Activated naive CD8-positive, alpha-beta T cell (primary cell): ENCODE measurements at regions not wholly inside any gene's neighbourhood (a gene's known extent, or its start where the extent isn't known, plus 50 kb on each side); places are given as distances from the start of the nearest gene placed in this dataset.

Experiments
- H3K27ac Mint-ChIP-seq: one replicate; pipeline ENCODE4 v1.8.0; 2021; ENCODE audit warnings: mixed read lengths
- H3K27me3 Mint-ChIP-seq: one replicate; pipeline ENCODE4 v1.8.0; 2021; ENCODE audit warnings: mixed read lengths
- H3K36me3 Mint-ChIP-seq: one replicate; pipeline ENCODE4 v1.8.0; 2021; ENCODE audit warnings: mixed read lengths
- H3K4me1 Mint-ChIP-seq: one replicate; pipeline ENCODE4 v1.8.0; 2021; ENCODE audit warnings: low read depth, mixed read lengths
- H3K4me3 Mint-ChIP-seq: one replicate; pipeline ENCODE4 v1.8.0; 2021; ENCODE audit warnings: mild to moderate bottlenecking, mixed read lengths
- H3K9me3 Mint-ChIP-seq: one replicate; pipeline ENCODE4 v1.8.0; 2021; ENCODE audit warnings: low read depth, mixed read lengths

GRCh38 chr18:73947180-73947921, 200.3 kb downstream of the FBXO15 start:
- Mint-ChIP-seq H3K27ac (no peak overlapping the region), H3K9me3 (no peaks in the 10 kb centered on the region), H3K4me3 (no peak overlapping the region), H3K27me3 (no peaks in the 10 kb centered on the region), H3K4me1 (no peaks in the 10 kb centered on the region), H3K36me3 (no peaks in the 10 kb centered on the region)

DNA sequence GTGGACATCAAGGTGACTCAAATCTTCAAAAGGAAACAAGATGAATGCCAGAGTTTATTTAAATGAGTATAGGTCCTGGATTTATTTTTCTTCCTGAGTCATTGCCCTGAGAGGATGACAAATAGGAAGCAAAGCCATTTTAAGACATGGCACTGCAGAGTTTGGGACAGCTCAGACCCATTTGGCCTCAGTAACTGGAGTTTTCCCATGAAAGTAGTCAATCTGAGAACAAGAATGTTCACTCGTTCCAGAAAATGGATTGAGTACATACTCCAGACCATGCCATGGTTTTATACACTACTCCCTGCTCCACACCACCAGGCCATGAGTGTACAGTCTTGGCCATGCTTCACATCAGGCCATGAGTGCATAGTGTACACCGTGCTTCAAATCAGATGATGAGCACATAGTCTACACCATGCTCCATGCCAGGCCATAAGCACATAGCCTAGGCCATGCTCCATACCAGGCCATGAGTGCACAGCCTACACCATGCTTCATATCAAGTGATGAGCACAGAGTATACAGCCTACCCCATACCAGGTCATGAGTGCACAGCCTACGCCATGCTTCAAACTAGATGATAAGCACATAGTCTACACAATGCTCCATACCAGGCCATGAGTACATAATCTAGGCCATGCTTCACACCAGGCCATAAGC, 202.4 kb downstream of the FBXO15 start:
- Mint-ChIP-seq H3K36me3 (no peaks in the 10 kb centered on the region), H3K4me1 (no peaks in the 10 kb centered on the region), H3K4me3 (no peak overlapping the region), H3K27me3 (no peaks in the 10 kb centered on the region), H3K9me3 (no peaks in the 10 kb centered on the region), H3K27ac (no peak overlapping the region)

DNA sequence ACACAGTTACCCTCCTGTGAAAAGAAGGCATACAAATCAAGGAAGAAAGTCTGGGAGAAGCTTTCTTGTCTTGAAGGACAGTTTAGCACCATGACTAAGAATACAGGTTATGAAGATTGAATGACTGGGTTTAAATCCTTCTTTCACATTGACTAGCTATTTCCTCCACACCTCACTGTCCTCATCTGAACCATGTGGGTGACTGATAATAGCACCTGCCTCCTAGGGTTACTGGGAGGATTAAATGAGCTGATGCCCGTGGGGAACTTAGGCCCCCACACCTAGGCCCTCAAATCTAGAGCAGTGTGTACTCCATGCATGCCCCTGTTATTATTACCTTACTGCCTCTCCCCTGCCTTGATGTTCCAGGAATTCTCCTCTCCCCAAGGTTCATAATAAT, 202.9 kb downstream of the FBXO15 start:
- H3K4me1 Mint-ChIP-seq = no peaks in the 10 kb centered on the region
- no peaks in the 10 kb centered on the region for H3K27me3 Mint-ChIP-seq
- no peaks in the 10 kb centered on the region for H3K9me3 Mint-ChIP-seq
- H3K36me3 Mint-ChIP-seq = no peaks in the 10 kb centered on the region
- no peak overlapping the region for H3K4me3 Mint-ChIP-seq
- H3K27ac Mint-ChIP-seq = no peak overlapping the region

- no peaks in the 10 kb centered on the region for H3K36me3 Mint-ChIP-seq
- H3K27me3 Mint-ChIP-seq = no peaks in the 10 kb centered on the region
- no peaks in the 10 kb centered on the region for H3K4me1 Mint-ChIP-seq
- H3K9me3 Mint-ChIP-seq = no peaks in the 10 kb centered on the region
- H3K4me3 Mint-ChIP-seq = no peak overlapping the region
- H3K27ac Mint-ChIP-seq = no peak overlapping the region
Observed at GRCh38 chr18:73943763-73944162, 203.9 kb downstream of the FBXO15 start.

- H3K36me3 Mint-ChIP-seq = no peaks in the 10 kb centered on the region
- H3K27me3 Mint-ChIP-seq = no peaks in the 10 kb centered on the region
- H3K27ac Mint-ChIP-seq = no peak overlapping the region
- H3K9me3 Mint-ChIP-seq = no peaks in the 10 kb centered on the region
- no peak overlapping the region for H3K4me3 Mint-ChIP-seq
- H3K4me1 Mint-ChIP-seq = no peaks in the 10 kb centered on the region
Observed at GRCh38 chr18:73942956-73943355, 204.7 kb downstream of the FBXO15 start.

- H3K4me3 Mint-ChIP-seq = no peak overlapping the region
- H3K27me3 Mint-ChIP-seq = no peaks in the 10 kb centered on the region
- no peaks in the 10 kb centered on the region for H3K36me3 Mint-ChIP-seq
- H3K9me3 Mint-ChIP-seq = no peaks in the 10 kb centered on the region
- no peak overlapping the region for H3K27ac Mint-ChIP-seq
- H3K4me1 Mint-ChIP-seq = no peaks in the 10 kb centered on the region
Observed at GRCh38 chr18:73942081-73942625, 205.5 kb downstream of the FBXO15 start.

DNA sequence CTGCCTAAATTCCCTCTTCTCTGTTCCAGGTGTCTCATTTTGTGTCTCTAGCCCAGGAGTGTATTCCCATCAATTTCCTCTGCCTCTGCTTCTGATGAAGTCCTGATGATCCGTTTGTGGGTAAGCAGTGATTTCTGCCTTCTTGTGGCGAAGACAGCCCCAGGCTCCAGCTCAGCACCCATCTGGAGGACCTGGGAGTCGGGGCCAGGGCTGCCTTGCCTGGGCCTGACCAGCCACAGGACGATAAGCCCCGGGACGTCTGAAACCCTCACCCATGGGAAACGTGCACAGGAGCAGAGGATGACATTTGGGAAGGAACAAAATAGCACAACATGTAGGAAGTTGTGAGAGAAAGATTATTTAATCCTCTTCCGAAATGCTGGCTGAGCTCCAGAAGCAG, 206.9 kb downstream of the FBXO15 start:
- Mint-ChIP-seq H3K36me3 (no peaks in the 10 kb centered on the region), H3K4me3 (no peak overlapping the region), H3K9me3 (no peaks in the 10 kb centered on the region), H3K27me3 (no peaks in the 10 kb centered on the region), H3K27ac (no peak overlapping the region), H3K4me1 (no peaks in the 10 kb centered on the region)

DNA sequence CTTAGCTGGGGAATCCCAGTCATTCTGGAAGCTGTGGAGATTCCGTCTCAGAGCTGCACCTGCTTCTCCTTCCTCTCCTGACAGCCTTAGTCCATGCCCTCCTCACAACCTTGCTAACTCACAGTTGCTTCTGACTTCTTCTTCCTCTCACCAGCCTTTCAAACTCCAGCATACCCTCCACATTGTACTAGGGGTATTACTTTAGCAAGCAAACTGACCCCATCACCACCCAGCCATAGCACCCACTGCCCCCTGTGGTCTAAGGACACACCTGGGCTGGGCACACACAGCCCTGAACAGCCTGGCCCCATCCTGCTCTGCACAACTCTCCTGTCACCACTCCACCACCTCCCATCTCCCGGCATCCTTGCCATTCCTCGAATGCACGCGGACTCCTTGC, 208.2 kb downstream of the FBXO15 start:
- Mint-ChIP-seq H3K36me3 (no peaks in the 10 kb centered on the region), H3K27ac (no peak overlapping the region), H3K4me3 (no peak overlapping the region)

GRCh38 chr18:73933685-73934084, 213.9 kb downstream of the FBXO15 start:
- H3K27ac Mint-ChIP-seq = no peak overlapping the region
- H3K4me1 Mint-ChIP-seq = no peaks in the 10 kb centered on the region
- no peaks in the 10 kb centered on the region for H3K36me3 Mint-ChIP-seq
- no peaks in the 10 kb centered on the region for H3K27me3 Mint-ChIP-seq
- H3K9me3 Mint-ChIP-seq = no peaks in the 10 kb centered on the region
- H3K4me3 Mint-ChIP-seq = no peak overlapping the region

More for the DNA sequence above, 208.2 kb downstream of the FBXO15 start:
- H3K4me1 Mint-ChIP-seq = no peaks in the 10 kb centered on the region
- H3K9me3 Mint-ChIP-seq = no peaks in the 10 kb centered on the region
- H3K27me3 Mint-ChIP-seq = no peaks in the 10 kb centered on the region

DNA sequence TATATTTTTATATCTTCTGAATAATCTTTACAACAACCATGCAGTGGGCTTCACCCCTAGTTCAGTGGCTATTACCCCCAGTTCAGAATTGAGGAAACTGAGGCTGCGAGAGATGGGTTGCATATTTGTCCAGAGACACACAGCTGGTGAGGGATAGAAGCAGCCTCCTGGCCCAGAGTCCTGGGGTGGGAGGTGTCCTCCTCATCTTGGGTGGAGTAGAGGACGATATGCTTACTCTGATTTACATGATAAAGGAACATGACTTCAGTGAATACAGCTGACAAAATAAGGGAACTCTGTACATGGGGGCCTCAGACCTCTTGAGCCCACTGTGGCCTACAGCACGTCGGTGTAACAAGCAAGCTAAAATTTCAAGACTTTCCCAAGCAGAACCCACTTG, 214.7 kb downstream of the FBXO15 start:
- Mint-ChIP-seq H3K4me1 (no peaks in the 10 kb centered on the region), H3K27ac (no peak overlapping the region), H3K9me3 (no peaks in the 10 kb centered on the region), H3K27me3 (no peaks in the 10 kb centered on the region), H3K36me3 (no peaks in the 10 kb centered on the region), H3K4me3 (no peak overlapping the region)

GRCh38 chr18:73927496-73927895, 220.1 kb downstream of the FBXO15 start:
- Mint-ChIP-seq H3K27me3 (peaks cover 9% of the 10 kb centered on the region), H3K4me3 (no peak overlapping the region), H3K9me3 (no peaks in the 10 kb centered on the region), H3K4me1 (no peaks in the 10 kb centered on the region), H3K27ac (no peak overlapping the region), H3K36me3 (no peaks in the 10 kb centered on the region)

DNA sequence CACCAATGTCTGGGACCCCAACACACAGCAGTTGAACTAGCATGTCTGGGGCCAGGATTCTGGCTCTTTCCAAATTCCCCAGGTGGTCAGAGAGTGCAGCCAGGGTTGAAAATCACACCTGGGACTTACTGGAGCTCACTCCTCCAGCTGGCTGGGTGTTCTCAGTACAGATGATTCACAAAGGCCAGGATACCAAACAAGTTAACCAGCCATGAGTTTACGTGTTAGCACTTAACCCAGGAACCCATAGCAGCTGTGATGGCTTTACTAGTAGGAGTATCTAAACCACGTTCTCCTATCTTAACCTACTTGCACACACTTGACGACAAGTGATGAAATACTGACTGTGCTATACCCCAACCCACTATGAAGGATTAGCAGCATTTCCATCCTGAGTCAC, 222.8 kb downstream of the FBXO15 start:
- Mint-ChIP-seq H3K4me1 (no peaks in the 10 kb centered on the region), H3K27me3 (peaks cover 12% of the 10 kb centered on the region), H3K36me3 (no peaks in the 10 kb centered on the region), H3K4me3 (no peak overlapping the region), H3K27ac (no peak overlapping the region), H3K9me3 (no peaks in the 10 kb centered on the region)

DNA sequence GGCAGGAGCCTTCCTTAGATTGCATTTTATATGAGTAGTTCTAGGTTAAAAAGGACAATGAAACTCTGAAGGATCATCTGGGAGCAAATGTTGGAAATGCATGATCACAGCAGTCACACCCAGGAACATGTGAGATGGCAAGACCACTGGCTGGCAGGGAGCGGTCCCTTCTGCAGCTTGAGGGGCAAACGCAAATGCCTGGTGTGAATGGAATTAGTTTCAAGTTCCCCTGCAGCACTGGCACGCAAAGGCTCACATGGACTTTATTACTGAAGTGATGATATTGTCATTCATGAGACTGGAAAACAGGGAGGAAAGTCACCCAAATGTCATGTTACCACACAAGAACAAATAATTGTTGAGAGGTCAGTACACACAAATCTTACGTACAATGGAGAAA, 223.3 kb downstream of the FBXO15 start:
- no peak overlapping the region for H3K4me3 Mint-ChIP-seq
- no peak overlapping the region for H3K27ac Mint-ChIP-seq
- H3K36me3 Mint-ChIP-seq = no peaks in the 10 kb centered on the region
- H3K9me3 Mint-ChIP-seq = no peaks in the 10 kb centered on the region
- H3K27me3 Mint-ChIP-seq = peaks cover 12% of the 10 kb centered on the region
- no peaks in the 10 kb centered on the region for H3K4me1 Mint-ChIP-seq

GRCh38 chr18:73923866-73924265, 223.8 kb downstream of the FBXO15 start:
- Mint-ChIP-seq H3K9me3 (no peaks in the 10 kb centered on the region), H3K4me1 (no peaks in the 10 kb centered on the region), H3K4me3 (no peak overlapping the region), H3K27me3 (peaks cover 12% of the 10 kb centered on the region), H3K27ac (no peak overlapping the region), H3K36me3 (no peaks in the 10 kb centered on the region)

DNA sequence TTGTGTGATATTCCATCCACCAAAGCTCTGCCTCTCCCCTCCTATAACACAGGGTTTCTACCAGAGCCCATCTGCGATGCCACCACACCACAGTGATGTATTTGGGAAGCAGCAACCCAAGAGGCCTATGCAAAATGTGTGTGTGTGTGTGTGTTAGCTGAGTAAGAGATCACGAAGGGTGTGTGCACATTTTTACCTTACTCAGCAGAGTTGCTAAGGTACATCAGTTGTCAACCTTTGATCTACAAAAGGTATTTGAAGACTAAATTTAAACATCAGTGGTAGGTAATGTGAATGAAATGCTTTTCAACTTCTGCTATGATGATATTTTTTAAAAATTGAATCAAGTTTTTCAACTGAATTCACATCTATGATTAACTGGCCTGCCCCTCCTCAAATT, 227.6 kb downstream of the FBXO15 start:
- Mint-ChIP-seq H3K4me1 (no peaks in the 10 kb centered on the region), H3K4me3 (no peak overlapping the region), H3K9me3 (no peaks in the 10 kb centered on the region), H3K27me3 (peaks cover 12% of the 10 kb centered on the region), H3K27ac (no peak overlapping the region), H3K36me3 (no peaks in the 10 kb centered on the region)

DNA sequence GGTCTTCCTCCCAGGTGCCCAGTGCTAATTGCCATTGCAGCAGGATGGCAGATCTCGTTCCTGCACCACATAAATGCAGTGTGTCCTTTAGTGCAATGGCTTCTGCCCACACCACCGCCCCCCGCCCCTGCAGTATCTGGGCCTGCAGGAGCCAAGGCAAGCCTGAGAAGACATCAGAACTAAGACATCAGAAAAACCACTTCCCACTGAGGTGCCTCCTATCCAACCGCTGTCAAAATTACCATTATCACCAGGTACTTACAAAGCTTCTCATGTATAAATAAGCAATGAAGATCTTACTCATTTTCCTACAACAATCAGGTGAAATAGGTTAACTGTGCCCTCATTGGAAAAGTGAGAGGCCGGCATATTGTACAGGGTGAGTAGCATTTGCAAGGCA, 228.8 kb downstream of the FBXO15 start:
- H3K27ac Mint-ChIP-seq = no peak overlapping the region
- H3K4me3 Mint-ChIP-seq = no peak overlapping the region
- peaks cover 6% of the 10 kb centered on the region for H3K27me3 Mint-ChIP-seq
- H3K36me3 Mint-ChIP-seq = no peaks in the 10 kb centered on the region
- H3K9me3 Mint-ChIP-seq = no peaks in the 10 kb centered on the region
- no peaks in the 10 kb centered on the region for H3K4me1 Mint-ChIP-seq
